ENCODE measurements at regions not wholly inside any gene's neighbourhood (a gene's known extent, or its start where the extent isn't known, plus 50 kb on each side); places are given as distances from the start of the nearest gene placed in this dataset.

- DNase-seq (ENCODE audit: low spot score) = no peak
Observed at GRCh38 chr3:193827871-193828270, 234.9 kb downstream of the OPA1 start.

GRCh38 chr3:193828477-193828876 lies 235.5 kb downstream of the OPA1 start:
- no peak for DNase-seq (ENCODE audit: low spot score)

GRCh38 chr3:193829781-193830180 lies 236.8 kb downstream of the OPA1 start:
- no peak for DNase-seq (ENCODE audit: low spot score)

DNA sequence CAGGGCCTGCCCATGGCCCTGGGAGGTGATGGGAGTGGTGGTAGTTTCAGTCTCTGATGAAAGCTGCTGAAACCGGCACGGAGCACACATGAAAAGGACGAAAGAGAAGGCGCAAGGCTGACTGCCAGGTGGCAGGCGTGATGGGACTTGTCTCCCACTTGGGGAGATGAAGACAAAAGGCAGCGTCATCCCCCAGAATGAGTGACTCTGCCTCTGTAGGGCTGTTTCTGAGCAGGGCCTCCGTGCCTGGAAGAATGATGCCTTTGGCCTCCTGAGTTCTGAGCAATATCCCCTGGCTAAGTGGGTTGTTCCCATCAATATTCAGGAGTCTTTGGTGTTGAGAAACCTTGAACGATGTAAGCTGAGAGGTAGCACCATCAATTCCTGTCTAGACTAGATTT lies 237.8 kb downstream of the OPA1 start:
- no peak for DNase-seq (ENCODE audit: low spot score)

DNA sequence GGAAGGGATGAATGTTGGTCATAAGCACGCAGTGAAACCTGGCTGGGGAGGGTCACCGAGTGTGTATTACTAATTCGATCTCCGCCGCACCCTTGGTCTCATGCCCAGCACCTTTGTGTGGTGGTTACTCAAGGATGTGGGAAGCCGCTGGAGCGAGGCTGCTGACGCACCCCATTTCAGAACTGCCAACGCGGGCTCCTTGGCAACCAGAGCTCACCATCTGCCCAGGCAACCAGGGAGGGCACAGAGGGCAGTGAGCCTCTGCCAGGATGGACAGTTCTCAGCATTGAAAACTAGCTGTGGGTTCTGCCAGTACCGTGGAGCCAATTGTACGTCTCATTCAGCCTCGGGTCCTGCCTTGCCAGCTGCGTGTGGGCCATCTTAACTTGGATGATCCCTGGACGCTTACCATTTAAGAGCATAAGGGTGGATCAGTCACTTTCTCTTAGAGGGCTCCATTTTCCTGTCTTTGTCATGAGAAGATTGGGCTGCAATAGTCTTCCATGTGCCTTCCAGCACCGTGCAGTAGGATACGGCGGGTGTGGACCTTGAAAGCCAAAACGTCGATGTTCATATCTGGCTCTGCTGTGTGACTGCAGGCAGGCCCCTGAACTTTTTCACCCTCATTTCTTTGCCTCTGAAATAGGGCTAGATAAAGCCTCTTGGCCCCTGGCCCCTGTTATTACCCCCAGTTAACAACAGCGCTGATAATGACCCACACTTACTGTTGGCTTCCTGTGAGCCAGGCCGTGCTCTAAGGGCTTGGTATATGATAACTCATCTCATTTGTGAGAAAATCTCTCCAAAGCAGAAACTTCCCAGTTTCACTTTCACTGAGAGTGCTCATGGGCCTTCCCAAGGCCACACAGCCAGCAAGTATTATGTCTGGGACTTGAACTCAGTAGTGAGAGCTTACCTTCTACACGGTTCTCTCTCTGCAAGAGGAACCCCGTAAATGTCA lies 238.8 kb downstream of the OPA1 start:
- DNase-seq (ENCODE audit: low spot score) = no peak

DNA sequence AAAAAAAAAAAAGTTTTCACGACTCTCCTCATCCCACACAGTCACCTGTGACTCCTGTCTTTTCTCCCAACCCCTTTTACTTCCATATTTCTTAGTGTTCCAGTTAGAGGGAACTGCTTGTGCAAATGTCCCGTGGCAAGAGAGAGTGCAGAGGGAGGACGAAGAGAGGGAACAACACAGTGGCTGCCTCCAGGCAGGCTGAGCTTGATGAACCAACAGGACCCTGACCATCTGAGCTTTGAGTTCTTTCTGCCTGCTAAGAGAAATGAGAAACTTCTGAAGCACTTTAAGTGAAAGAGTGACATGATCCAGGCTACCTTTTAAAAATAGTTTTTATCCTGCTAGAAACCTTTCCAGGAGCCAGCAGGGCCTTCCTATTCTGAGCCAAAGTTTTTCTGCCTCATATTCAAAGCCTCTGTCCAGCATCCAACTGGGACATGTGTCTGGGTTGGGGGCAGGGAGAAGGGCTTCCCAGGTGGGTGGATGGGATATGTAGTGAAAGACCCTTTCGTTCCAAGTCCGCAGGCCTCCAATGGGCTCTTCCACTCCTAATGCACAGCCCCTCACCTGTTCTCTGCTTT lies 239.9 kb downstream of the OPA1 start:
- DNase-seq (ENCODE audit: low spot score) = no peak

DNA sequence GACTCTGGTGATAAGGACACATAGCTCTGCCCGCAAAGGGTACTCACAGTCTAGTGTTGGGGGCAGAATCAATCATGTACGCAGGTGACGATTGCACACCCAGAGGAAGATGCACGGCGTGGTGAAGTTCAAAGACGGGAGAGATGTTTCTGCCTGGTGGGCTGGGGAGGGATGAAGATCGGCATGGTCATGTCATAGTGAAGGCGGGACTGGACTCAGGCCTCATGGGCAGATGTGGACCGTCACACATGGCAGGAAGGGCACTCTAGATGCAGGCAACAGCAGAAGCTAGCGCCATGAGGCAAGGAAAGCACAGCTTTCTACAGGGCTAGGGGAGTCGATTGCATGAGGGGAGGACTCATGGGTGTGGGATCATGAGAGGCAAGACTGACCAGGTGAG lies 240.6 kb downstream of the OPA1 start:
- no peak for DNase-seq (ENCODE audit: low spot score)

DNA sequence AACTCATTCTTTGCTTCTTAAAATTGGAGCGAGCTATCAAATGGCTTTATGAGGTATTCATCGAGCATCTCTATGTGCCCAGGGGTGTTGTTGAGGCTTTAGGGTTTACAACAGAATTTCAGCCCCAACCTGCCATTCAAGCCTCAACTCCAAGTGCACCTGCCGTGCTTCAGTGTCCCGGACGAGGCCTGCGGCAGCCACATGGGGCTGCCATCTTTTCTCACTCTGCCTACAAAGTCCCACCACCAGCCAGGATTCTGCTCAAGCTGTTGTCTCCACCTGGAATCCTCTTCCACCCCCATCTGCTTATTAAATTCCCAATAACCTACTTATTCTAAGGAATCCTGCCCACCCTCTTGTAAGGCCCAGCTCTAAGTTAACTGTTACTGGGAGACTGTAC lies 242.4 kb downstream of the OPA1 start:
- DNase-seq (ENCODE audit: low spot score) = no peak

- no peak for DNase-seq (ENCODE audit: low spot score)
Observed at GRCh38 chr3:193836511-193836910, 243.5 kb downstream of the OPA1 start.

GRCh38 chr3:193836918-193837317 lies 243.9 kb downstream of the OPA1 start:
- DNase-seq (ENCODE audit: low spot score) = no peak

DNA sequence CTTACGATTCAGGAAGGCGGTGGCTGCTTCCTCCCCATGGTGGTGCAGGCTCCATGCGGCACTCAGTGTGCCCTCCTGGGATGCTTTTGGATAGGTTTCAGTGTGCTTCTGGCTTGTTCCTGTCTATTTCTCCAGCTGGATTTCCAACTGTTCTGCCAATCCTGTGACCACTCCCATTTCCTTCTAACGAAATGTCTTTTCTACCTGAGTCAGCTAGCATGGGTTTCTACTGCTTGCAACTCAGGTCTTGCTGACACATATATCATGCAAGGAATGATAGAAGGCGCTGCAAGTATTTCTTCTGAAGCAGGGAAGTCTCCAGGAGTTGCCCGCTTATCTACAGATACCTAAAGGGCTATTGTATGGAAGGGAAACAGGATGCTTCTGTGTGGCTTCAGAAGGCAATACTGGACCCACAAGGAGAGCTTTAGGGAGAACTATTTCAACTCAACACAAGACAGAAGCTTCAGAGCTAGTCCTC lies 244.4 kb downstream of the OPA1 start:
- DNase-seq (ENCODE audit: low spot score) = no peak

- DNase-seq (ENCODE audit: low spot score) = no peak
Observed at GRCh38 chr3:193840111-193840641, 247.2 kb downstream of the OPA1 start.

DNA sequence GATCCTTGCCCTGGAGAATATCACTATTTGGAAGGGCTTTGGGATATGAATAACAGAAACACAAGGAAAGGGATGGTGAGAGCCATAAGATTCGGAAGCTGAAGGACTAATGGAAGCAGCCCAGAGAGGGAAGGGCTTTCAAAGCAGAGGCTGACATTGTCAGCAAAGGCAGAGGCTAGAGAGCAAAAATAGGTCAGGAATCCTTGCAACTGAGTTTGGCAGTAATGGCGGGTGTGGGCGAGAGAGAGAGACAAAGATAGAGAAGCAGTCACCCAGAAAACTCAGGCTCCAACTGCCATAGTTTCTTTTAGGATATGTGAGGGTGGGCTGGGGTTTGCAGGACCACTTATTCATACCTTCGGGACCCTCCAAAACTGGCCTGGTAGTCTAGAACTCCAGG lies 248.6 kb downstream of the OPA1 start:
- no peak for DNase-seq (ENCODE audit: low spot score)

DNA sequence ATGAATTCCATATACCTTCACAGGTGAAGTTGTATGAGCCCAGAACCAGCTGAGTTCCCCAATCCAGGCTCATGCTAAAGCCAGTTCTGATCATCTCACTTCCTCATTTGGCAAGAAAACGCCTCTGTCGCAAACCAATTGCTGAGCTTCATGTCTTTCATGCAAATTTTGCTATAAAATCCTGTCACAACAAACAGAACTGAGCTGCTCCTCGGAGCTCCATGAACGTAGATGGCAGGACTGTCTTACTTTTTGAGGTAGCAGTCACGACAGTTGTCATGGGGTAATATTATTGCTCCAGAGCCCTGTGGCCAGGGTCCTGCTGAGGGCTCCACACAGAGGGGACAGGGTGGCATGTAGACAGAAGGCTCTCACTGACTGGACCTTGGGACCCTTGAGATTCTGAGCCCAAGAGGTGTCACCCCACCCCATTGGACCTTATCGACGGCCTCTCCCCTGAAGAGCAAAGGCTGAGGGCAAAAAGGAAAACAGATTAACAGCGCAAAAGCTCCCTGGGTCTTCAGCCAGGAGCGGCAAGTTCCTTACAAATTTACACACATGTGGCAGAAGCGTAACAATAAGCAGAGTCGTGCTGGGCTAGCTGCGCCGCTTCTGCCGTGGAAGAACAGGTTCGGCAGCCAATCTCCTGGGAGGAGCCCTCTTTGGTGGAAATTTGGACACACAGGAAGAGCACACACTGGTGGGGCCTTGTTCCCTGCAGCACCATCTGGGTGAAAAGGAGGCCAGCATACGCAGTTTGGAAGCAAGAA lies 249.2 kb downstream of the OPA1 start:
- no peak for DNase-seq (ENCODE audit: low spot score)

GRCh38 chr3:193842832-193843473 lies 249.9 kb downstream of the OPA1 start:
- DNase-seq (ENCODE audit: low spot score) = no peak

DNA sequence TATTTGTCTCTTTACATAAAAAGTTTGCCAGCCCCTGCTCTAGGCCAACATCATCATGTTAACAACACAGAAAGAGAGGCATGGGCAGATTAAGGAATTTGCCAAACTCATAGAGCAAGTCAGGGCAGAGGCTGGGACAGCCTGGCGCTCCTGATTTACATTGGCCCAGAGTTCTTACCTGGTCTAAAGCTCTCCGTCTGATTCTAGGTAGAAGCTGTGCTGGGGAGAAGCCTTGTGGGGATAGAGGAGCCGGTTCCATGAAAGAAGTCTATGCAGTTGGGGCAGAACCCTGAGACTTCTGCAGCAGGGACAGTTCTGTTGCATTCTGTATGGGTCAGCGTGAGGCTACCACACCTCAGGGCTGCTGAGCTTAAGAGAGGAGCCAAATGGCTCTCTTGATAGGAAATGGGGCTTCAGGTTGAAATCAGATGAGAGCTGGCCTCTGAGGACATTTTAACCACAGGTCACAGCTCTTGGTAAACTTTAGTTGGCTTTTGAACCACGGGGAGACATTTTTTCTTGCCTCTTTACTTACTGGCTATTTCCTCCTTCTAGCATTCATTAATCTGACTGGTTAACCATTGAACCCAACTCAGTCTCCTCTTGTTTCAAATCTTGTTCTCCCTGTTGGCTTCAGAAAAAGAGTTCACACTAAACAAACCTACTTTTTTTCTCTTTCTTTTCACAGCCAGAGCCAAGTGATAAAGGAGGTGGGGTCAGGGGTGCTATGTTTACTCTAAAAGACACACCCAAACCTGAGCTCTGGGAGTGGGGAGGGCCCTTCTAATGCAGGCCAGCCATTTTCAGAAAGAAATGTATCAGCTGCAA lies 250.7 kb downstream of the OPA1 start:
- no peak for DNase-seq (ENCODE audit: low spot score)

GRCh38 chr3:193844472-193844871 lies 251.5 kb downstream of the OPA1 start:
- no peak for DNase-seq (ENCODE audit: low spot score)

DNA sequence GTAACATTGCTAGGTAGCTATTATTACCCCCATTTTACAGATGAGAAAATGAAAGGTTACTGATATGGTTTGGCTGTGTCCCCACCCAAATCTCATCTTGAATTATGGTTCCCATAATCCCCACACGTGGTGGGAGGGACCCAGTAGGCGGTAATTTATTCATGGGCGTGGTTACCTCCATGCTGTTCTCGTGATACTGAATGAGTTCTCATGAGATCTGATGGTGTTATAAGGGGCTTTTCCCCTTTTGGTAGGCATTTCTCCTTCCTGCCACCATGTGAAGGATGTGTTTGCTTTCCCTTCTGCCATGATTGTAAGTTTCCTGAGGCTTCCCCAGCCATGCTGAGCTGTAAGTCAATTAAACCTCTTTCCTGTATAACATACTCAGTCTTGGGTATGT lies 252.1 kb downstream of the OPA1 start:
- DNase-seq (ENCODE audit: low spot score) = no peak

DNA sequence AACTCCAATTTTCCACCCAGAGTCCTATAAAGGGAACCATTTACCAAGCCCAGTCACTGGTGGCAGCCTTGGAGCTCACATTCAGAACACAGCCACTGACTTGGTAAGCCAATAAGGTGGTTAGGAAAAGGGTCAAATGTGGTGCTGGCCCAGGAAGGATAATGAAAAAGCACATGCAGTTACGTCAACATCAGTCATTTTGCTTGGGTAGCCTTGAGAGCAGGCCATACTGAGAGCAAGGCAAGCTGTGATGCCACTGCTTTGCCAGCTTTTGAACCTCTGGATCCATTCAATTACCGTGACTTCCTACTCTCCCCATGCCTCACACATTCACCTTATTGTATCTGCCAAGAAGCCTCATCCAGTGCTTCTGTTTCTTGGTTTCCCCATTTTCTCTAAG lies 253.6 kb downstream of the OPA1 start:
- DNase-seq (ENCODE audit: low spot score) = no peak

- no peak for DNase-seq (ENCODE audit: low spot score)
Observed at GRCh38 chr3:193847402-193847801, 254.4 kb downstream of the OPA1 start.

- no peak for DNase-seq (ENCODE audit: low spot score)
Observed at GRCh38 chr3:193848547-193848946, 255.5 kb downstream of the OPA1 start.
